Activated T-helper 17 cell treated with anti-CD3 and anti-CD28 coated beads, Interleukin-2, amount 50 U/mL, for 72 hours (primary cell): ENCODE measurements at regions not wholly inside any gene's neighbourhood (a gene's known extent, or its start where the extent isn't known, plus 50 kb on each side); places are given as distances from the start of the nearest gene placed in this dataset.
"Not testable (repeated sequence)": the region's sequence is repeated elsewhere in the genome, so short reads cannot be mapped to it uniquely, and the experiment has no call there.

Source experiments
- ATAC-seq: fragments of 150-1000 bp; cut with Tn5 transposase; replicated peaks from 2 replicates; pipeline ENCODE4 v1.10.0; 2021; ENCODE audit warnings: mild to moderate bottlenecking, moderate library complexity
- H3K27ac Mint-ChIP-seq: one replicate; pipeline ENCODE4 v1.8.0; 2022; ENCODE audit warnings: mixed read lengths
- H3K27me3 Mint-ChIP-seq: one replicate; pipeline ENCODE4 v1.8.0; 2022; ENCODE audit warnings: mixed read lengths
- H3K36me3 Mint-ChIP-seq: one replicate; pipeline ENCODE4 v1.8.0; 2022; ENCODE audit warnings: low read depth, mild to moderate bottlenecking, mixed read lengths
- H3K4me1 Mint-ChIP-seq: one replicate; pipeline ENCODE4 v1.8.0; 2022; ENCODE audit warnings: mixed read lengths
- H3K4me3 Mint-ChIP-seq: one replicate; pipeline ENCODE4 v1.8.0; 2022; ENCODE audit warnings: mild to moderate bottlenecking, mixed read lengths
- H3K9me3 Mint-ChIP-seq: one replicate; pipeline ENCODE4 v1.8.0; 2022; ENCODE audit warnings: mixed read lengths

GRCh38 chr6:75031102-75031501 is 174.8 kb downstream of the COL12A1 start:
- not testable (repeated sequence) for H3K4me3 Mint-ChIP-seq, H3K36me3 Mint-ChIP-seq, H3K4me1 Mint-ChIP-seq, H3K9me3 Mint-ChIP-seq, H3K27me3 Mint-ChIP-seq, ATAC-seq, H3K27ac Mint-ChIP-seq

- no peak for ATAC-seq
- Mint-ChIP-seq H3K4me1 (no peaks in the 10 kb centered on the region), H3K27ac (no peak overlapping the region), H3K36me3 (no peaks in the 10 kb centered on the region), H3K4me3 (no peak overlapping the region), H3K27me3 (no peaks in the 10 kb centered on the region), H3K9me3 (no peaks in the 10 kb centered on the region)
Measured at GRCh38 chr6:75029333-75029732, 176.5 kb downstream of the COL12A1 start.

GRCh38 chr6:75025371-75025770 is 180.5 kb downstream of the COL12A1 start:
- Mint-ChIP-seq H3K27me3 (no peaks in the 10 kb centered on the region), H3K4me1 (no peaks in the 10 kb centered on the region), H3K27ac (no peak overlapping the region), H3K36me3 (no peaks in the 10 kb centered on the region), H3K9me3 (no peaks in the 10 kb centered on the region), H3K4me3 (no peak overlapping the region)
- no peak for ATAC-seq

- no peak for ATAC-seq
- H3K27me3 Mint-ChIP-seq, result no peaks in the 10 kb centered on the region
- no peak overlapping the region for H3K27ac Mint-ChIP-seq
- no peaks in the 10 kb centered on the region for H3K4me1 Mint-ChIP-seq
- no peak overlapping the region for H3K4me3 Mint-ChIP-seq
- no peaks in the 10 kb centered on the region for H3K36me3 Mint-ChIP-seq
- H3K9me3 Mint-ChIP-seq, result no peaks in the 10 kb centered on the region
Measured at GRCh38 chr6:75024828-75025227, 181.0 kb downstream of the COL12A1 start.

- Mint-ChIP-seq H3K36me3 (no peaks in the 10 kb centered on the region), H3K27ac (no peak overlapping the region)
Measured at GRCh38 chr6:75023634-75024033, 182.2 kb downstream of the COL12A1 start.

GRCh38 chr6:75020971-75021370 is 184.9 kb downstream of the COL12A1 start:
- ATAC-seq, result no peak
- H3K27ac Mint-ChIP-seq, result no peak overlapping the region
- H3K4me1 Mint-ChIP-seq, result no peaks in the 10 kb centered on the region
- no peaks in the 10 kb centered on the region for H3K36me3 Mint-ChIP-seq
- no peaks in the 10 kb centered on the region for H3K27me3 Mint-ChIP-seq
- H3K9me3 Mint-ChIP-seq, result peaks cover 5% of the 10 kb centered on the region
- no peak overlapping the region for H3K4me3 Mint-ChIP-seq

More at GRCh38 chr6:75023634-75024033, 182.2 kb downstream of the COL12A1 start:
- ATAC-seq, result no peak
- H3K4me1 Mint-ChIP-seq, result no peaks in the 10 kb centered on the region
- H3K9me3 Mint-ChIP-seq, result peaks cover 5% of the 10 kb centered on the region
- no peaks in the 10 kb centered on the region for H3K27me3 Mint-ChIP-seq
- H3K4me3 Mint-ChIP-seq, result no peak overlapping the region

GRCh38 chr6:75020376-75020775 is 185.5 kb downstream of the COL12A1 start:
- no peak overlapping the region for H3K4me3 Mint-ChIP-seq
- H3K4me1 Mint-ChIP-seq, result no peaks in the 10 kb centered on the region
- H3K27ac Mint-ChIP-seq, result no peak overlapping the region
- no peaks in the 10 kb centered on the region for H3K36me3 Mint-ChIP-seq
- no peak for ATAC-seq
- no peaks in the 10 kb centered on the region for H3K27me3 Mint-ChIP-seq
- H3K9me3 Mint-ChIP-seq, result peaks cover 5% of the 10 kb centered on the region

- H3K36me3 Mint-ChIP-seq, result no peaks in the 10 kb centered on the region
- H3K27me3 Mint-ChIP-seq, result no peaks in the 10 kb centered on the region
- peaks cover 14% of the 10 kb centered on the region for H3K9me3 Mint-ChIP-seq
- H3K4me1 Mint-ChIP-seq, result no peaks in the 10 kb centered on the region
- H3K27ac Mint-ChIP-seq, result no peak overlapping the region
- no peak overlapping the region for H3K4me3 Mint-ChIP-seq
- no peak for ATAC-seq
Measured at GRCh38 chr6:75012018-75012417, 193.8 kb downstream of the COL12A1 start.

GRCh38 chr6:75003984-75004383 is 201.9 kb downstream of the COL12A1 start:
- not testable (repeated sequence) for H3K9me3 Mint-ChIP-seq, H3K27me3 Mint-ChIP-seq, H3K36me3 Mint-ChIP-seq, H3K4me1 Mint-ChIP-seq, ATAC-seq, H3K27ac Mint-ChIP-seq, H3K4me3 Mint-ChIP-seq

- Mint-ChIP-seq H3K4me3 (no peak overlapping the region), H3K36me3 (no peaks in the 10 kb centered on the region), H3K4me1 (no peaks in the 10 kb centered on the region), H3K27me3 (no peaks in the 10 kb centered on the region), H3K27ac (no peak overlapping the region), H3K9me3 (peaks cover 11% of the 10 kb centered on the region)
- ATAC-seq, result no peak
Measured at GRCh38 chr6:74997646-74998045, 208.2 kb downstream of the COL12A1 start.

- Mint-ChIP-seq H3K27me3 (no peaks in the 10 kb centered on the region), H3K27ac (no peak overlapping the region), H3K4me1 (no peaks in the 10 kb centered on the region), H3K4me3 (no peak overlapping the region), H3K9me3 (peaks cover 11% of the 10 kb centered on the region), H3K36me3 (no peaks in the 10 kb centered on the region)
- no peak for ATAC-seq
Measured at GRCh38 chr6:74993136-74993535, 212.7 kb downstream of the COL12A1 start.

- Mint-ChIP-seq H3K4me1 (no peaks in the 10 kb centered on the region), H3K9me3 (peaks cover 10% of the 10 kb centered on the region), H3K36me3 (no peaks in the 10 kb centered on the region), H3K27me3 (no peaks in the 10 kb centered on the region), H3K4me3 (no peak overlapping the region), H3K27ac (no peak overlapping the region)
- no peak for ATAC-seq
Measured at GRCh38 chr6:74991573-74992332, 214.1 kb downstream of the COL12A1 start.

GRCh38 chr6:74979065-74979766 is 226.6 kb downstream of the COL12A1 start:
- H3K27me3 Mint-ChIP-seq, result no peaks in the 10 kb centered on the region
- no peaks in the 10 kb centered on the region for H3K4me1 Mint-ChIP-seq

GRCh38 chr6:74976701-74977100 is 229.2 kb downstream of the COL12A1 start:
- H3K4me1 Mint-ChIP-seq, result no peaks in the 10 kb centered on the region
- no peak for ATAC-seq
- H3K27me3 Mint-ChIP-seq, result no peaks in the 10 kb centered on the region
- H3K4me3 Mint-ChIP-seq, result no peak overlapping the region
- no peaks in the 10 kb centered on the region for H3K36me3 Mint-ChIP-seq
- peaks cover 13% of the 10 kb centered on the region for H3K9me3 Mint-ChIP-seq
- no peak overlapping the region for H3K27ac Mint-ChIP-seq

More at GRCh38 chr6:74979065-74979766, 226.6 kb downstream of the COL12A1 start:
- H3K9me3 Mint-ChIP-seq, result peaks cover 13% of the 10 kb centered on the region
- H3K27ac Mint-ChIP-seq, result no peak overlapping the region
- ATAC-seq, result no peak
- H3K36me3 Mint-ChIP-seq, result no peaks in the 10 kb centered on the region
- H3K4me3 Mint-ChIP-seq, result no peak overlapping the region

GRCh38 chr6:74976026-74976425 is 229.8 kb downstream of the COL12A1 start:
- no peaks in the 10 kb centered on the region for H3K4me1 Mint-ChIP-seq
- no peak overlapping the region for H3K4me3 Mint-ChIP-seq
- no peaks in the 10 kb centered on the region for H3K27me3 Mint-ChIP-seq
- no peak for ATAC-seq
- no peak overlapping the region for H3K27ac Mint-ChIP-seq
- H3K36me3 Mint-ChIP-seq, result no peaks in the 10 kb centered on the region
- H3K9me3 Mint-ChIP-seq, result peaks cover 13% of the 10 kb centered on the region
